ENCODE measurements at regions not wholly inside any gene's neighbourhood (a gene's known extent, or its start where the extent isn't known, plus 50 kb on each side); places are given as distances from the start of the nearest gene placed in this dataset.

GRCh38 chr2:182554950-182555349 lies 128.1 kb upstream of the PDE1A start:
- no peak overlapping the region for H3K27ac Mint-ChIP-seq
- Histone ChIP-seq H4K20me1 (replicated peaks; ENCODE audit: insufficient read depth) (no peaks in the 10 kb centered on the region), H3K4me3 (no peak overlapping the region), H3K9me2 (ENCODE audit: insufficient read depth) (0 out of 2 replicates have a peak, but pooled peaks cover 6% of the 10 kb centered on the region), H3F3A (replicated peaks; ENCODE audit: low read depth) (no peaks in the 10 kb centered on the region), H3K79me2 (replicated peaks; ENCODE audit: insufficient read depth) (no peaks in the 10 kb centered on the region), H3K27me3 (ENCODE audit: insufficient read depth) (no peaks in the 10 kb centered on the region), H3K4me1 (ENCODE audit: insufficient read depth) (no peaks in the 10 kb centered on the region), H2AFZ (no peak overlapping the region), H3K36me3 (ENCODE audit: insufficient read depth) (no peaks in the 10 kb centered on the region), H3K27ac (ENCODE audit: low read depth) (no peak overlapping the region), H3K4me2 (no peak overlapping the region)
- H3K36me3 Mint-ChIP-seq (ENCODE audit: low read depth) = no peaks in the 10 kb centered on the region
- H3K4me1 Mint-ChIP-seq = no peaks in the 10 kb centered on the region
- DNase-seq (ENCODE audit: low spot score) = no peak
- no peak overlapping the region for H3K4me3 Mint-ChIP-seq
- TF ChIP-seq ZNF331 (CRISPR knock-in tag; IDR thresholded peaks at IDR 0.05; ENCODE audit: low read depth) (no peak), ETS1 (IDR thresholded peaks at IDR 0.05) (no peak), CTCF (conservative IDR thresholded peaks at IDR 0.05; ENCODE audit: low read depth in 2 of 2) (no peak), POLR2AphosphoS5 (IDR thresholded peaks at IDR 0.05; ENCODE audit: low read depth) (no peak), CREB1 (CRISPR knock-in tag; IDR thresholded peaks at IDR 0.05; ENCODE audit: low read depth) (no peak), JUNB (IDR thresholded peaks at IDR 0.05; ENCODE audit: unreplicated experiment) (no peak), ZNF462 (CRISPR knock-in tag; IDR thresholded peaks at IDR 0.05) (no peak), NANOG (IDR thresholded peaks at IDR 0.05; ENCODE audit: borderline replicate concordance) (no peak), EZH2phosphoT487 (IDR thresholded peaks at IDR 0.05; ENCODE audit: unreplicated experiment) (no peak)
- no peak for ATAC-seq
- H3K27me3 Mint-ChIP-seq (ENCODE audit: insufficient read depth, low read depth, poor library complexity) = no peaks in the 10 kb centered on the region
- 0 out of 3 replicates have a peak, but pooled peaks cover 3% of the 10 kb centered on the region for H3K9me3 Mint-ChIP-seq
